SW480 (cell line): ENCODE measurements at regions not wholly inside any gene's neighbourhood (a gene's known extent, or its start where the extent isn't known, plus 50 kb on each side); places are given as distances from the start of the nearest gene placed in this dataset.
"Not testable (repeated sequence)": the region's sequence is repeated elsewhere in the genome, so short reads cannot be mapped to it uniquely, and the experiment has no call there.

Source experiments
- DNase-seq: peaks from one replicate; pipeline ENCODE4 v3.0.0-alpha.2; 2016; ENCODE audit warnings: low spot score

DNA sequence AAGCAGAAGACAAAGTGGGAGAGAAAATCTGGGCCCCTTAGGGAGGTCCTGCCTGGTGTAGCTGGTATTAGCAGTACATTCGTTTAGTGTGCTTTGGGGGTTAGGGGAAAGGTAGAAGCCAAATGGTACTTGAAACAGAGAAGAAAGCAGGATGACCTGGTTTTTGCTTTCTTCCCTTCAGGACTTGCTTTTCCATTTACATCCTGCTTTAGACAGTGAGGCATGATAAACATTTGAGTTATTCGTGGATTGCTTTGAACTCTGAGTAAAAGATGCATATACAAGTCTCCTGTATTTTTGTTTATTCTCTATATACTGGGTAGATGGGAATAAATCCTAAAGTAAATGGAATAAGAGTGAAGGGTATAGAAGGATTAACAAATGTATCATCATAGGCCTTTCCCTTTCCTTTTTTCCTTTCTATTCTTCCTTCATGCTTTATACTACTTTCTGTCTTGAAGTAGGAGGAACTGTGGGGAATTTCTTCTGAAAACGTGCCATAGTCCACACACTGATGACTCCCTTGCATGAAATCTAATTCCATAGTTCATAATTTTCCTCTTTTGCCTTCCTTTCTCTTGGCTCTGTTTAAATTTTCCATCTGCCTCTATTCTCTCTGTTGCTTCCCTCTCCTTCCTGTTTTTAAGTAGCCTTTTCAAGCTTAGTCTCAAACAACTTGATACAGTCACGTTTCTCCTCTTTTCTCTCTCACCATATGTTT lies 139.5 kb upstream of the RBMS3 start:
- no peak for DNase-seq

DNA sequence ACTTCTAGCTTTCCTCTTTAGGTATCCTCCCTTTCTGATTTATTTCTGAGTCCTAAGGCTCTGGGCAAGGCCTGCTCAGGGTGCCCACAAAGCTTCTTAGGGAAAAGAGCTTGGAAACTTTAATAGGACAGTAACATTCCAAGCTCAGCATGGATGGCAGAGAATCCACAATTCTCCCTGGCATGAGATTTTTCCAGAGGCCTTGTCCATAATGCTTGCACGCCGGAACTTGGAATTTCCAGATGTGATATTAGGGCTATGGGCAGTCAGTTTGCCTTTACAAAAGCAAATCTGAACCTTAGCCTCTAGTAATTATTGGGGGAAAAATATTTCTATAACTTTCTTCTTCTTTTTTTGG lies 139.0 kb upstream of the RBMS3 start:
- DNase-seq, result no peak

DNA sequence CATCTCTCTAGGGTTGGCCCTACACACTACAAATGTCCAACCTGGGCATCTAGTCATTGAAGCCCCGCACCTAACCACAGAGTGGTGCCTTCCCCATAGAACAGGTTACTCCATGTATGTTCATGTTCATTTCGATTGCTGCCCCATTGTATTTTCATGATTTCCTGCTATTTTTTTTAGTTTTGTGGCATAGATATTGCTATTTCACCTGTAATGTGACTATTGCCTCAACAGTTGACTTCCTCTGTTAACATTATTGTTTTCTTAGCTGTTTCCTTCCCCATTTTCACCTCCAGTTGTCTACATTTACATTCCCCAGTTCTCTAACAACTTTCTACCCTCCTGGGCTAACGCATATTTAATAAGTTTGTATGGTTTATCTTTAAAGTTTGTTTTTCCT lies 137.7 kb upstream of the RBMS3 start:
- no peak for DNase-seq

DNA sequence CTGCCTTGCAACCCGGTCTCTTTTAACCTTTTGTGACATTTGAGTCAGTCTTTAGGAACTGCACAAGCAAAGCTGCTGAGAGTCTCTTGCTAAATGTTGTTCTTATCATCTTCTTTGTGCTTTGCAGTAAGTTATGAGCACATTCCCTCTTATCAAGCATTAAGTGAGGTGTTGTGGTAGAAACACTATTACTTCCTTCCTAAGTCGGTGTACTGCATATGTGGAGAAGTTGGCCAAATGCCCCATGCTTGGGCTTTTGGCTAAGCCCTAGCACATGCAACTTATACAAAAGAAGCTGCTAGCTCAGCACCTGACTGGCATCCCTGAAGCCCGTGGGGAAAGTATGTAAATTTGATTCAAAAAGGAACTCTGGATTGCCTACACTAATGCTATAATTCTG lies 136.5 kb upstream of the RBMS3 start:
- DNase-seq, result no peak

DNA sequence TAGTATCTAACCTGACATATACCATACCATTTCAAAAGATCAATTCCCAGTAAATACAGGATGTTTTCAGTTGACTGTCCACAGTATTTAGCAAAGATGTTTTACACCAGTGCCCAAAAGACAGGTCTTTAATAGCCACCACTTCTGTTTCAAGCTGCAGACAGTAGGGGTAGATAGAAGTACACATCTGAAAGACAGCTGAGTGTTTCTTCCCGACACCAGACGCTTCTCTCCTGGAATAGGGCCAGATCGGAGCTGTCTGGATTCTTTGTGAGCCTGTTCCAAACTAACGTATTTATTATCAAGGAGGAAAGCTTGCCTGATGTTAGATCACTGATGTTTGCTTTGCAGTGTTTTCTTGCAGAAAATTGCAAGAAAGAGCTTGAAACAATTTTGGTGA lies 136.1 kb upstream of the RBMS3 start:
- DNase-seq, result no peak

- no peak for DNase-seq
Observed at GRCh38 chr3:29145360-29145759, 135.5 kb upstream of the RBMS3 start.

DNA sequence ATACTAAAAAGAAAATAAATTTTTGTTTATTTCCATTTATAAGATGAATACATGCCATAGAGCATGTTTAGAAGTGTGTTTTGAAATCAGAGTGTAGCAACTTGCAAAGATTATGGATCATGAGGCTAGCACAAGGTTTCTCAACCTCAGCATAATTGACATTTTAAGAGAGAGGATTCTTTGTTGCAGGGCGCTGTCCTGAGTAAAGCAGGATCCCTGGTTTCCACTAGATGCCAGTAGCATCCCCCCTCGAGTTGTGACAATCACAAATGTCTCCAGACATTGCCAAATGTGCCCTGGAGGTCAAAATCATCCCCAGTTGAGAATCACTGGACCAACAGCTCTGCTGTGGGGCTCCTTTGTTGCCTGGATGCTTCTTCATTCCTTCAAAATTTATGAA lies 128.5 kb upstream of the RBMS3 start:
- no peak for DNase-seq

- no peak for DNase-seq
Observed at GRCh38 chr3:29153811-29154210, 127.1 kb upstream of the RBMS3 start.

- DNase-seq, result no peak
Observed at GRCh38 chr3:29156086-29156715, 124.7 kb upstream of the RBMS3 start.

DNA sequence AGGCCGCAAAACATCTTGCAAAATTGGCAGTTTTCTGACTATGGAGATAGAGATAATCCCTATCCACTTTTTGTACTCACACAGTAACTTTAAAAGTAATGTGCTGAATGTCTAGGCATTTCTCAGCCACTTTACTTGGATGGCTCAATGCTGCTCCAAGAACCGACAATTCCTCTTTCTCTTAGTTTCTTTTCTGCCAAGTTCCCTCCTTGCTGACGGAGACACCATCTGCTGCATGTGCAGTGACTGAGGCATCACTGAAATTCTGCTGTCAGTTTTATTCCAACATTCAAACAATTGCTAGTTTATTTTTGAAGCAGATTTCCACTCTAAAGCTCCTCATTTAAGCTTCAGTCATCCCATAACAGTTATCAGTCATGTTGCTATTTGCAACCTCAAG lies 116.0 kb upstream of the RBMS3 start:
- DNase-seq, result no peak

DNA sequence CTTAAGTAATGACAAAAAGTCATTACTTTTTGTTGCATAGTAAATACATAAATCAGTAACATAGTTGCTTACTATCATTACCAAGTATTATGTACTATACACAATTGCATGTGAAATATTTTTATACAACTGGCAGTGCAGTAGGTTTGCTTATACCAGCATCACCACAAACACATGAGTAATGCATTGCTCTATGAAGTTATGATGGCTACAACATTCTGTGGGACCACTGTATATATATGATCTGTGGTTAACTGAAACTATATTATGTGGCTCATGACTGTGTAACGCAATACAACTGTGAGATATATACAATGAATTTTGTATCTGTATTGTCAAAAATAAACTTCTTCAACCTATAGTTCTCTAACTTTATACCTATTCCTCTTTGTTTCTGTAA lies 113.7 kb upstream of the RBMS3 start:
- no peak for DNase-seq

- no peak for DNase-seq
Observed at GRCh38 chr3:29168081-29168480, 112.8 kb upstream of the RBMS3 start.

- DNase-seq, result no peak
Observed at GRCh38 chr3:29168696-29169095, 112.2 kb upstream of the RBMS3 start.

DNA sequence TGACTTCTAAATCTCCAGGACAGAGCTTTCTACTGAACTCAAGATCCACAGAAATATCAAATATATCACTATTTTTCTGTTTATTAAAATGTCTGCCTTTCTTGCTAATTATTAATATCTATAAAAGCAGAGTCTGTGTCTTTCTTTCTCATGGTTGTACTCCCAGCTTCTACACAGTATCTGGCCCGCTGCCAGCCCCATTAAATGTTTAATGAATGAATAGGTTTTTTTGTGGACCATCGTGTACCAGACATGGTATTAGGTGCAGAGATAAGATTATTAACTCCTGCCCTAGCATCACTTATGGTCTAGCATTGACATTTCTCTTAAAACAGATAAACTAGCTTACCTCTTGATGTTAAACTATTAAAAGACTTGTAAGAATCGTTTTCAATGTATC lies 111.4 kb upstream of the RBMS3 start:
- DNase-seq, result no peak

GRCh38 chr3:29171043-29171990 lies 109.6 kb upstream of the RBMS3 start:
- no peak for DNase-seq

DNA sequence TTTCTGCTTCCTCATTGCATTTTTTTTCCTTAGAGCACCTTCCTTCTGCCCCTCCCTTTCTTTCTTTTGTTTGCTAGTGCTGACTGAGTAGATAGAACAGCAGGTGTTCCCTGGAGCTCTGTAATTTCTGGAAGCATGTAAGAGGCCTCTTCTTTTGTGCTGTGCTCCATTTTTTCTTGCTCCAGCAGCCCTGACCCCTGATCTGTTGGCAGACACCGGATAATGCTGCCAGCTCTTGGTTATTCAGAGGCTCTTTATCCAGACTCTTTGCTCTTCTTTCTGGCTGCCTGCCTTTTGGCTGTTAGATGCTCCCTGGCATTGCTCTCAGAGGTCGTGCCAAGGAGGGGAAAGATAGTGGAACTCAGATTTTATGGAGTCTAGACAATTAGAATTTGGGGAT lies 104.4 kb upstream of the RBMS3 start:
- DNase-seq, result no peak

DNA sequence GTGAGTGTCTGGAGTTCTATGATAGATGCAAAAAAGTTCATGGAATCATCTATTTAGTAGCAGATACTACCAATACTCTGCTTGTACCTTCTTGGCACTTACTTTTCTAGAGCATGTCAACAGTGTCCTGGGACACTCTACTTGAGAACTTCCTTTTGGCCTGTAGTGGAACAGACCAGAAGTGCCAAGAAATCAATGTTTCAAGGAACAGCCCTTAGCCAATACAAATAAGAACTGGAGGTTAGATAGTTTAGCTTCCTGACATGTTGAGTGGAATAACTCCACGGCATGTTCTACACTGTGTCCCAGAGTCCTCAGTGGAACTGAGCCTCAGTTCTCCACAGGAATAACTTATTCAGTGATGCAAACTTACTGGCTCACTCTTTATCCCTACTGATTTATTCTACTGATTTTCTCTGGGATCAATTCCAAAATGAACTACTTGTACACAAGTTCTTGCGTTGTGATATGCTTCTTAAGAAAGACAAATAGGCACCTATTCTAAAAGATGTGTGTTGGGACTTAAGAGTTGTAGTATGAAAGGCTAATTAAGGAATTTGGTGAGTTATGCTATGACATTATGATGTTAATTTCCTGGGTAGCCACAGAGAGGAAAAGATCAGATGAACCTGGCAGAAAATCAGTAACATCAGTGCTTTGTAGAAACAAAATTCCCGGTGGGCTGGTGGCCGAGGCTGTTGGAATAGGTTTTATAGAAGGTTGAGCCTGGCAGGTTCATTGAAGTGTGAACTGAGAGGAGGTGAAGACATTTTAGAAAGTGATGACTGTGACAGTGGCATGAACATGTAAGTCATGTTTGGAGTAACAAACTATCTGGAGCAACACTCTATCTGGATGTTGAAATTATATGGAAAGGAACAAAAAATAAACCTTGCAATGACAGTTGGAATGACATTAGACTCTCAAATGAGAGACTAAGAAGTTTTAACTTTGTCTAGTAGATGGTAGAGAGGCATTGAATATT lies 101.8 kb upstream of the RBMS3 start:
- DNase-seq, result no peak

- DNase-seq, result no peak
Observed at GRCh38 chr3:29181149-29181780, 99.6 kb upstream of the RBMS3 start.

DNA sequence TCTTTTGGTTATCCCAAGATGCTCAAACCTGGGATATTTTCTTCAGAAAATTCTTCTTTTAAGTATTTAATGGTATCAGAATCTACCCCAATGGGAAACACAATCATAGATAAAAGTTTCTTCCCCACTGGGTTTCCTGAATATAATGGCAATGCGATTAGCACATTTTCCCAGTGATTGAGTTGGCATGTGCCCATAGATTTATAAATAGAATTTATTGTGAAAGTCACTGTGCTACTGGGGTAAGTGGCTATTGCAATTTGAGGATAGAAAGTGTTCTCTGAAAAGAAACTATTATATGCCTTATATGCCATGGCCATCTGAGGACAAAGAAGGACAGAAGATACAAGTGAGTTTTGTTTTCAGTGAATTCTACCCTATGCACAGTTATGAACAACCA lies 99.0 kb upstream of the RBMS3 start:
- no peak for DNase-seq

- DNase-seq, result not testable (repeated sequence)
Observed at GRCh38 chr3:29182828-29183227, 98.0 kb upstream of the RBMS3 start.

DNA sequence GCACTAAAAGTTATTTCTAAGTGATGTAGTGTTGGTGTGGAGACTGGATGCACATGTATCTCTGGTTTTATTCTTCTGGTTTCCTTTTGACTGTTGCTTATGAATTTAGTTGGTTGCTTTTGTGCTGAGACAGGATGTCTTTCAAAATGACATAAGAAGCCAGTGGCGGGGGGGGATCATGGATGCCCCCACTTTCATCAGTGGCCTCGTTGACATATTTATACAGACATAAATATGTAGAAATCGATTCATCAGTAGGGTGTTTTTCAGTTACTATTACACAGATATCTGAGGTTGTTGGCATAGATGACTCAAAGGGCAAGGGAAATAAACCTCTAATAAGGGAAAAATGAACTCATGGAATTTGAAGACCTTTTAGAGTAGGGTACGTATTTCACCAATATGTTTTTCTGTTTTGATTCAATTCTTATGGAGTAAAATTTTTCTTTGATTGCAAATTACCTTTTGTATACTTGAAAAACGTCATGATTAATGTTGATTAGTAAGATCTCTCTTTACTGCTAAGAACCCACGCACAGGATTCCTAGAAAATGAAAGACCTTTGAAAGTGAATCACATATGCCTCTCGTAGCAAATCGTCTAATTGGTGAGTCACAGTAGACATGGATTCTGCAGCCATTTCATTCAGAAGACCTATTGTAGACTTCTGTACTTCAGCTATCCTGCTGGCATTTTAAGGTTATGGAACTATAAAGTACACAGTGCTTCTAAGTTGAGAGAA lies 97.4 kb upstream of the RBMS3 start:
- no peak for DNase-seq
